Fibroblast of skin of left biceps (primary cell): ENCODE measurements at regions not wholly inside any gene's neighbourhood (a gene's known extent, or its start where the extent isn't known, plus 50 kb on each side); places are given as distances from the start of the nearest gene placed in this dataset.

ENCODE experiments used
- DNase-seq, 2 experiments: peaks; one replicate each; pipeline ENCODE4 v3.0.0-alpha.2; 2013; ENCODE audit warnings: low read depth in 2 of 2

GRCh38 chr12:98344046-98344930 is 171.1 kb upstream of the TMPO start:
- no peak for DNase-seq

- no peak for DNase-seq
Observed at GRCh38 chr12:98345308-98345876, 170.0 kb upstream of the TMPO start.

- DNase-seq = no peak
Observed at GRCh38 chr12:98351089-98351488, 164.3 kb upstream of the TMPO start.

GRCh38 chr12:98351784-98352183 is 163.6 kb upstream of the TMPO start:
- no peak for DNase-seq

- DNase-seq = peak; percentile 59 to 66
Observed at GRCh38 chr12:98352218-98352811, 163.1 kb upstream of the TMPO start.

GRCh38 chr12:98352835-98353234 is 162.6 kb upstream of the TMPO start:
- no peak for DNase-seq

GRCh38 chr12:98354520-98355035 is 160.8 kb upstream of the TMPO start:
- no peak for DNase-seq

GRCh38 chr12:98355322-98355721 is 160.1 kb upstream of the TMPO start:
- peak; percentile 17 to 38 for DNase-seq

GRCh38 chr12:98355933-98356332 is 159.5 kb upstream of the TMPO start:
- no peak for DNase-seq

- no peak for DNase-seq
Observed at GRCh38 chr12:98358144-98358543, 157.2 kb upstream of the TMPO start.

- no peak for DNase-seq
Observed at GRCh38 chr12:98359856-98360255, 155.5 kb upstream of the TMPO start.

GRCh38 chr12:98360401-98360800 is 155.0 kb upstream of the TMPO start:
- no peak for DNase-seq

- no peak for DNase-seq
Observed at GRCh38 chr12:98369581-98369980, 145.8 kb upstream of the TMPO start.

- DNase-seq = no peak
Observed at GRCh38 chr12:98370976-98371375, 144.4 kb upstream of the TMPO start.

GRCh38 chr12:98371419-98371818 is 144.0 kb upstream of the TMPO start:
- no peak for DNase-seq

- DNase-seq = no peak
Observed at GRCh38 chr12:98372340-98373024, 142.9 kb upstream of the TMPO start.

GRCh38 chr12:98373025-98373554 is 142.3 kb upstream of the TMPO start:
- peak; percentile 23 for DNase-seq

GRCh38 chr12:98374007-98374406 is 141.4 kb upstream of the TMPO start:
- no peak for DNase-seq

- no peak for DNase-seq
Observed at GRCh38 chr12:98379106-98379505, 136.3 kb upstream of the TMPO start.

GRCh38 chr12:98385641-98386040 is 129.7 kb upstream of the TMPO start:
- DNase-seq = no peak

GRCh38 chr12:98387444-98387843 is 127.9 kb upstream of the TMPO start:
- DNase-seq = no peak

GRCh38 chr12:98388126-98388525 is 127.3 kb upstream of the TMPO start:
- DNase-seq = no peak
